PC-9 (cell line): ENCODE measurements at regions not wholly inside any gene's neighbourhood (a gene's known extent, or its start where the extent isn't known, plus 50 kb on each side); places are given as distances from the start of the nearest gene placed in this dataset.

Experiments used
- BruUV-seq: library from RNA; stranded (reverse); fragments of 400-500 nt; replicated peaks from 2 replicates; lab custom pipeline; 2021; lab: Mats Ljungman, UMichigan
- CTCF ChIA-PET: fragments of 300-600 bp; sonication (Branson Sonifier 250); formaldehyde crosslinking; loops from one replicate; lab custom pipeline; 2022; ENCODE audit warnings: antibody characterized with exemption; lab: Charles Lee
- POLR2A ChIA-PET: fragments of 300-600 bp; sonication (Branson Sonifier 250); formaldehyde crosslinking; loops from one replicate; lab custom pipeline; 2022; ENCODE audit warnings: antibody characterized with exemption; ENCODE audit not compliant: unreplicated experiment; lab: Charles Lee
- DNase-seq, 2 experiments: peaks; one replicate each; pipeline versions ENCODE4 v3.0.0 to v3.0.0-alpha.2; 2015 to 2022; ENCODE audit warnings: mixed read lengths in 1 of 2
- H2AFZ ChIP-seq: fragments of 200-600 bp; sonication (generic); 2 replicates; pipeline ENCODE4 v1.8.1; 2017; ENCODE audit warnings: antibody characterized with exemption
- H3F3A ChIP-seq: fragments of 200-600 bp; sonication (generic); 2 replicates; pipeline ENCODE4 v1.8.1; 2017; ENCODE audit warnings: antibody characterized with exemption, mild to moderate bottlenecking, low read depth; ENCODE audit not compliant: insufficient read depth
- H3K27ac ChIP-seq: fragments of 200-600 bp; sonication (generic); 2 replicates; pipeline ENCODE4 v1.6.1; 2016; ENCODE audit warnings: mixed run types
- H3K27me3 ChIP-seq: fragments of 200-600 bp; sonication (generic); 2 replicates; pipeline ENCODE4 v1.6.1; 2016; ENCODE audit warnings: low read depth, mixed run types; ENCODE audit not compliant: insufficient read depth
- H3K36me3 ChIP-seq: fragments of 200-600 bp; sonication (generic); 2 replicates; pipeline ENCODE4 v1.6.1; 2016; ENCODE audit warnings: low read depth, mixed run types
- H3K4me1 ChIP-seq: fragments of 200-600 bp; sonication (generic); replicated peaks from 2 replicates; pipeline ENCODE4 v1.6.1; 2016; ENCODE audit warnings: mixed run types; ENCODE audit not compliant: insufficient read depth
- H3K4me2 ChIP-seq: fragments of 200-600 bp; sonication (generic); 2 replicates; pipeline ENCODE4 v1.6.1; 2017; ENCODE audit warnings: mixed run types
- H3K4me3 ChIP-seq: fragments of 200-600 bp; sonication (generic); 2 replicates; pipeline ENCODE4 v1.6.1; 2016; ENCODE audit warnings: mixed run types
- H3K79me2 ChIP-seq: fragments of 200-600 bp; sonication (generic); 2 replicates; pipeline ENCODE4 v1.6.1; 2017; ENCODE audit warnings: low read depth, mixed run types
- H3K9me2 ChIP-seq: fragments of 200-600 bp; sonication (generic); 2 replicates; pipeline ENCODE4 v1.8.1; 2017; ENCODE audit warnings: mild to moderate bottlenecking; ENCODE audit not compliant: insufficient read depth
- H3K9me3 ChIP-seq: fragments of 200-600 bp; sonication (generic); 2 replicates; pipeline ENCODE4 v1.8.1; 2016; ENCODE audit warnings: low read depth; ENCODE audit not compliant: insufficient read depth
- H4K20me1 ChIP-seq: fragments of 200-600 bp; sonication (generic); 2 replicates; pipeline ENCODE4 v1.8.1; 2017; ENCODE audit not compliant: insufficient read depth
- EZH2 ChIP-seq: fragments of 200-600 bp; sonication (generic); IDR thresholded peaks from 2 replicates; pipeline ENCODE4 v1.8.0; 2017; ENCODE audit warnings: antibody characterized with exemption, low read depth
- intact Hi-C: fragments of 100-400 bp; cut with micrococcal nuclease; formaldehyde crosslinking; loops from one replicate; pipeline ENCODE4 v1.10.0; 2022; ENCODE audit not compliant: unreplicated experiment
- TF ChIP-seq, protein P1 (sequence below): fragments of 200-600 bp; sonication (generic); conservative IDR thresholded peaks from 2 replicates; pipeline ENCODE4 v1.6.1; 2017; ENCODE audit warnings: mixed run types, antibody characterized with exemption, mild to moderate bottlenecking, moderate library complexity

GRCh38 chr7:50857804-50858489, 75.3 kb upstream of the GRB10 start:
- Histone ChIP-seq H3K4me2 (no peak overlapping the region), H3K9me3 (no peaks in the 10 kb centered on the region), H3K9me2 (no peaks in the 10 kb centered on the region), H3K27me3 (peaks cover 6% of the 10 kb centered on the region; the same call in 1 of the 2 replicates), H3F3A (no peaks in the 10 kb centered on the region), H2AFZ (no peak overlapping the region), H3K79me2 (no peaks in the 10 kb centered on the region), H3K4me1 (peaks cover 10% of the 10 kb centered on the region), H4K20me1 (no peaks in the 10 kb centered on the region), H3K36me3 (no peaks in the 10 kb centered on the region), H3K4me3 (no peak overlapping the region), H3K27ac (no peak overlapping the region)
- BruUV-seq: no TSS peak
- POLR2A ChIA-PET: interaction anchor here (0.6 kb wide), 1 partner anchor 308 kb away, joined by 4 read pairs; no protein-coding TSS in a partner anchor
- TF ChIP-seq, protein P1, sequence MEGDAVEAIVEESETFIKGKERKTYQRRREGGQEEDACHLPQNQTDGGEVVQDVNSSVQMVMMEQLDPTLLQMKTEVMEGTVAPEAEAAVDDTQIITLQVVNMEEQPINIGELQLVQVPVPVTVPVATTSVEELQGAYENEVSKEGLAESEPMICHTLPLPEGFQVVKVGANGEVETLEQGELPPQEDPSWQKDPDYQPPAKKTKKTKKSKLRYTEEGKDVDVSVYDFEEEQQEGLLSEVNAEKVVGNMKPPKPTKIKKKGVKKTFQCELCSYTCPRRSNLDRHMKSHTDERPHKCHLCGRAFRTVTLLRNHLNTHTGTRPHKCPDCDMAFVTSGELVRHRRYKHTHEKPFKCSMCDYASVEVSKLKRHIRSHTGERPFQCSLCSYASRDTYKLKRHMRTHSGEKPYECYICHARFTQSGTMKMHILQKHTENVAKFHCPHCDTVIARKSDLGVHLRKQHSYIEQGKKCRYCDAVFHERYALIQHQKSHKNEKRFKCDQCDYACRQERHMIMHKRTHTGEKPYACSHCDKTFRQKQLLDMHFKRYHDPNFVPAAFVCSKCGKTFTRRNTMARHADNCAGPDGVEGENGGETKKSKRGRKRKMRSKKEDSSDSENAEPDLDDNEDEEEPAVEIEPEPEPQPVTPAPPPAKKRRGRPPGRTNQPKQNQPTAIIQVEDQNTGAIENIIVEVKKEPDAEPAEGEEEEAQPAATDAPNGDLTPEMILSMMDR: no peak
- TF ChIP-seq EZH2: no peak
- CTCF ChIA-PET: no interaction called here
- intact Hi-C loops: no loop called here
- DNase-seq: no peak

DNA sequence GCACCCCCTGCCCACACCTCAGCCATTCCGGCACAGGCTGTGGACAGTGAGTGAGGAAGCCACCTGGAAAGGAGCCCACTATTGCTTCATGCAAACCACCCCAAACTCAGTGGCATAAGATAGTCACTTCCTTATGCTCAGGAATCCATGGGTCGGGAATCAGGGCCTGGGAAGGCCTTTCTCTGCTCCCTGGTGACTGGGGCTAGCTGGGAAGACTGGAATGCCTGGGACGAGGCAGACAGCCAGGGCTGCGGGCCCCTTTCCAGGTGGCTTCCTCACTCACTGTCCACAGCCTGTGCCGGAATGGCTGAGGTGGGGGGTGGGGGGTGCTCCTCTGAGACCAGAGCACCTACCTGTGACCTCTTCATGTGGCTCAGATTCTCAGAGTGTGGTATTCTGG, 74.1 kb upstream of the GRB10 start:
- Histone ChIP-seq H3K27ac (no peak overlapping the region), H3K79me2 (no peaks in the 10 kb centered on the region), H3F3A (no peaks in the 10 kb centered on the region), H3K36me3 (no peaks in the 10 kb centered on the region), H3K4me3 (no peak overlapping the region), H2AFZ (no peak overlapping the region), H3K4me1 (peaks cover 10% of the 10 kb centered on the region), H3K9me3 (no peaks in the 10 kb centered on the region), H3K9me2 (no peaks in the 10 kb centered on the region), H3K4me2 (no peak overlapping the region), H3K27me3 (peaks cover 6% of the 10 kb centered on the region; the same call in 1 of the 2 replicates), H4K20me1 (no peaks in the 10 kb centered on the region)
- TF ChIP-seq EZH2: no peak
- TF ChIP-seq, protein P1: no peak
- no TSS peak for BruUV-seq
- no peak for DNase-seq
- ChIA-PET POLR2A (no interaction called here), CTCF (no interaction called here)
- intact Hi-C loops: no loop called here

- Histone ChIP-seq H3F3A (no peaks in the 10 kb centered on the region), H3K9me2 (no peaks in the 10 kb centered on the region), H3K27me3 (peaks cover 6% of the 10 kb centered on the region; the same call in 1 of the 2 replicates), H4K20me1 (no peaks in the 10 kb centered on the region), H2AFZ (no peak overlapping the region), H3K4me3 (no peak overlapping the region), H3K9me3 (no peaks in the 10 kb centered on the region), H3K27ac (no peak overlapping the region), H3K4me2 (no peak overlapping the region), H3K79me2 (no peaks in the 10 kb centered on the region), H3K36me3 (no peaks in the 10 kb centered on the region), H3K4me1 (peaks cover 10% of the 10 kb centered on the region)
- DNase-seq: no peak
- ChIA-PET POLR2A (no interaction called here), CTCF (no interaction called here)
- TF ChIP-seq, protein P1: no peak
- no peak for TF ChIP-seq EZH2
- intact Hi-C loops: no loop called here
- no TSS peak for BruUV-seq
Observed at GRCh38 chr7:50856231-50856630, 73.5 kb upstream of the GRB10 start.
